Liver (tissue), 3 donors: ENCODE measurements at regions not wholly inside any gene's neighbourhood (a gene's known extent, or its start where the extent isn't known, plus 50 kb on each side); places are given as distances from the start of the nearest gene placed in this dataset.

Experiments used
- CTCF ChIP-seq: fragments of 150-350 bp; IDR thresholded peaks from 2 replicates; pipeline ENCODE4 v1.5.1; 2017; ENCODE audit warnings: improper control_type of control experiment, low read depth, low read length; ENCODE audit not compliant: missing input control
- EGR1 ChIP-seq, 2 donors: IDR thresholded peaks; 2 replicates each; pipeline ENCODE4 v1.6.1; 2016 to 2018; ENCODE audit warnings: antibody characterized with exemption in 2 of 2, low read depth in 2 of 2
- GABPA ChIP-seq, 2 donors: IDR thresholded peaks in 1 of 2; conservative IDR thresholded peaks in 1 of 2; 2 replicates each; pipeline ENCODE4 v1.6.1; 2016; ENCODE audit warnings: antibody characterized with exemption in 2 of 2, mild to moderate bottlenecking in 1 of 2, moderate library complexity in 1 of 2
- JUND ChIP-seq, 2 donors: IDR thresholded peaks; 2 replicates each; pipeline ENCODE4 v1.6.1; 2016; ENCODE audit warnings: antibody characterized with exemption in 2 of 2
- RAD21 ChIP-seq, 2 donors: IDR thresholded peaks; 2 replicates each; pipeline ENCODE4 v1.6.1; 2016; ENCODE audit warnings: antibody characterized with exemption in 2 of 2, mild to moderate bottlenecking in 2 of 2
- REST ChIP-seq: IDR thresholded peaks from 2 replicates; pipeline ENCODE4 v1.6.1; 2016; ENCODE audit warnings: antibody characterized with exemption, mild to moderate bottlenecking
- TAF1 ChIP-seq: conservative IDR thresholded peaks from 2 replicates; pipeline ENCODE4 v1.6.1; 2016; ENCODE audit warnings: antibody characterized with exemption, mild to moderate bottlenecking
- YY1 ChIP-seq: IDR thresholded peaks from 2 replicates; pipeline ENCODE4 v1.6.1; 2016; ENCODE audit warnings: antibody characterized with exemption, mild to moderate bottlenecking
- donor health status: healthy.
- donor health status: healthy.

- TF ChIP-seq CTCF, result no peak
- TF ChIP-seq TAF1, result no peak
- no peak for TF ChIP-seq EGR1 (IDR thresholded peaks at IDR 0.05; ENCODE audit: low read depth in 2 of 2)
- no peak for TF ChIP-seq RAD21 (IDR thresholded peaks at IDR 0.05)
- TF ChIP-seq REST, result no peak
- no peak for TF ChIP-seq YY1
- TF ChIP-seq JUND (IDR thresholded peaks at IDR 0.05), result no peak
- no peak for TF ChIP-seq GABPA (IDR thresholded peaks at IDR 0.05 in 1 of 2, conservative IDR thresholded peaks at IDR 0.05 in 1 of 2)
Observed at GRCh38 chr17:6215071-6216035, 145.2 kb downstream of the WSCD1 start.
